ENCODE measurements at regions not wholly inside any gene's neighbourhood (a gene's known extent, or its start where the extent isn't known, plus 50 kb on each side); places are given as distances from the start of the nearest gene placed in this dataset.

DNA sequence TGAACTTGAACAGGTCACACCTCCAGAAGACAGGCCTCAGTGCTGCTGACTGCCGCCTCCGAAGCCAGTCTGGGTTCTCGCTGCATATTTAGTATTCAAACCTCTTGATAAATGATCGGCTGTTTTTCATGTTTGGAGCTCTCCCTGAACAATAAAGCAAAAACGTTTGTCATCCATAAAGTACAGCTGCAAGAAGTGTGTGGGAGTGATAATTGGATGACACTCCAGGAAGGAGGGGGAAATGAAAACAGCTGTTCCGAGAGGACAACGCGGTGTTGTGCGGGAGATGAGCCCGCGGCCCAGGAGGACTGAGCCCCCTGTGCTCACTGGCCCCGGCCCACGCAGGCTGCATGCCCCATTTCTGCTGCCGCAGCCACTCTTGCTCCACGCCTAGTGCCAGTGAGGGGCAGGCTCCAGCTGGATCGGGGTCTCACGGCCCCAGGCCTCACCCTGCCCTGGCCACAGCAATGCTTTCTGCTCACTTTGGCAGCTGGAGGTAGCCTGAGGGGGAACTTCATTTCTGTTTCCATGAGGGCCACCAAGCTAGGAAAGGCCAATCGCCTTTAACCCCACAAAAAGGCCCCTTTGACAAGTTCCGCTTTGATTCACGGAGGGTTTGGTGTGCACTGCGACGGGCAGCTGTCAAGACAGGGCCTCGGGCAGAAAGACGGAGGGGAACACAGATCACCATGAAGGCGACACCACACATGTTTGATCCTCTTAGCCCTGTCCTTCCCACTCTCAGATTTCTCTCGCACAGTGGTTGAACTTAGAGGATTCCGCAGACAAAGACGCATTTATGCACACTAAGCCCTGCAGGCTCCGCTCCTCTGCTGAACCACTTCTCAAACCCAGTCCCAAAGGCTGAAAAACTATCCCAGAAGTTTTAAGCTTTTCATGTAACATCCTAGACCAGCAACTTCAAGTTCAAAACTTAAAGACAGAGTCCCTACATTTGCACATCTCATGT, 537.6 kb downstream of the EFNB2 start:
- Histone ChIP-seq H3K4me1 (ENCODE audit: control insufficient read depth in 1 of 2, insufficient read depth in 1 of 2, low read depth in 1 of 2, low read length in 1 of 2) (no peaks in the 10 kb centered on the region), H3K9me3 (no peaks in the 10 kb centered on the region), H3K27ac (no peak overlapping the region), H3K36me3 (no peaks in the 10 kb centered on the region), H3K27me3 (no peaks in the 10 kb centered on the region), H3K4me3 (ENCODE audit: low read depth in 1 of 2, low read length in 1 of 2) (no peak overlapping the region)
- TF ChIP-seq, protein P1, sequence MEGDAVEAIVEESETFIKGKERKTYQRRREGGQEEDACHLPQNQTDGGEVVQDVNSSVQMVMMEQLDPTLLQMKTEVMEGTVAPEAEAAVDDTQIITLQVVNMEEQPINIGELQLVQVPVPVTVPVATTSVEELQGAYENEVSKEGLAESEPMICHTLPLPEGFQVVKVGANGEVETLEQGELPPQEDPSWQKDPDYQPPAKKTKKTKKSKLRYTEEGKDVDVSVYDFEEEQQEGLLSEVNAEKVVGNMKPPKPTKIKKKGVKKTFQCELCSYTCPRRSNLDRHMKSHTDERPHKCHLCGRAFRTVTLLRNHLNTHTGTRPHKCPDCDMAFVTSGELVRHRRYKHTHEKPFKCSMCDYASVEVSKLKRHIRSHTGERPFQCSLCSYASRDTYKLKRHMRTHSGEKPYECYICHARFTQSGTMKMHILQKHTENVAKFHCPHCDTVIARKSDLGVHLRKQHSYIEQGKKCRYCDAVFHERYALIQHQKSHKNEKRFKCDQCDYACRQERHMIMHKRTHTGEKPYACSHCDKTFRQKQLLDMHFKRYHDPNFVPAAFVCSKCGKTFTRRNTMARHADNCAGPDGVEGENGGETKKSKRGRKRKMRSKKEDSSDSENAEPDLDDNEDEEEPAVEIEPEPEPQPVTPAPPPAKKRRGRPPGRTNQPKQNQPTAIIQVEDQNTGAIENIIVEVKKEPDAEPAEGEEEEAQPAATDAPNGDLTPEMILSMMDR (IDR thresholded peaks at IDR 0.05): no peak

GRCh38 chr13:105996391-105997025, 539.0 kb downstream of the EFNB2 start:
- TF ChIP-seq, protein P1 (IDR thresholded peaks at IDR 0.05): no peak
- no peaks in the 10 kb centered on the region for H3K9me3 ChIP-seq
- H3K4me1 ChIP-seq (ENCODE audit: control insufficient read depth in 1 of 2, insufficient read depth in 1 of 2, low read depth in 1 of 2, low read length in 1 of 2): no peaks in the 10 kb centered on the region
- no peak overlapping the region for H3K4me3 ChIP-seq (ENCODE audit: low read depth in 1 of 2, low read length in 1 of 2)
- no peaks in the 10 kb centered on the region for H3K27me3 ChIP-seq
- H3K36me3 ChIP-seq: no peaks in the 10 kb centered on the region
- no peak overlapping the region for H3K27ac ChIP-seq

GRCh38 chr13:105994340-105994739, 541.1 kb downstream of the EFNB2 start:
- Histone ChIP-seq H3K36me3 (no peaks in the 10 kb centered on the region), H3K27ac (no peak overlapping the region), H3K27me3 (no peaks in the 10 kb centered on the region), H3K4me1 (ENCODE audit: control insufficient read depth in 1 of 2, insufficient read depth in 1 of 2, low read depth in 1 of 2, low read length in 1 of 2) (no peaks in the 10 kb centered on the region), H3K9me3 (no peaks in the 10 kb centered on the region), H3K4me3 (ENCODE audit: low read depth in 1 of 2, low read length in 1 of 2) (no peak overlapping the region)
- TF ChIP-seq, protein P1 (IDR thresholded peaks at IDR 0.05): no peak

- H3K27ac ChIP-seq: no peak overlapping the region
- no peaks in the 10 kb centered on the region for H3K27me3 ChIP-seq
- H3K9me3 ChIP-seq: no peaks in the 10 kb centered on the region
- no peaks in the 10 kb centered on the region for H3K4me1 ChIP-seq (ENCODE audit: control insufficient read depth in 1 of 2, insufficient read depth in 1 of 2, low read depth in 1 of 2, low read length in 1 of 2)
- H3K36me3 ChIP-seq: no peaks in the 10 kb centered on the region
- no peak overlapping the region for H3K4me3 ChIP-seq (ENCODE audit: low read depth in 1 of 2, low read length in 1 of 2)
- TF ChIP-seq, protein P1 (IDR thresholded peaks at IDR 0.05): no peak
Measured at GRCh38 chr13:105991622-105992277, 543.7 kb downstream of the EFNB2 start.

- Histone ChIP-seq H3K4me1 (ENCODE audit: control insufficient read depth in 1 of 2, insufficient read depth in 1 of 2, low read depth in 1 of 2, low read length in 1 of 2) (no peaks in the 10 kb centered on the region), H3K27me3 (no peaks in the 10 kb centered on the region), H3K27ac (no peak overlapping the region), H3K9me3 (no peaks in the 10 kb centered on the region), H3K36me3 (no peaks in the 10 kb centered on the region), H3K4me3 (ENCODE audit: low read depth in 1 of 2, low read length in 1 of 2) (no peak overlapping the region)
- TF ChIP-seq, protein P1 (IDR thresholded peaks at IDR 0.05): no peak
Measured at GRCh38 chr13:105991131-105991530, 544.3 kb downstream of the EFNB2 start.

Data from neutrophil (primary cell).